Smooth muscle cell (in vitro differentiated cells): ENCODE measurements at regions not wholly inside any gene's neighbourhood (a gene's known extent, or its start where the extent isn't known, plus 50 kb on each side); places are given as distances from the start of the nearest gene placed in this dataset.

Experiments used
- DNase-seq: peaks from one replicate; lab custom pipeline; 2025; ENCODE audit not compliant: unreplicated experiment; lab: John Stamatoyannopoulos, UW
- H2AFZ ChIP-seq: fragments of 200-600 bp; sonication (generic); 2 replicates; pipeline ENCODE4 v1.6.0; 2016; ENCODE audit warnings: antibody characterized with exemption, low read depth, mild to moderate bottlenecking
- H3F3A ChIP-seq: fragments of 200-600 bp; sonication (generic); 2 replicates; pipeline ENCODE4 v1.6.0; 2017; ENCODE audit warnings: antibody characterized with exemption, low read depth
- H3K27ac ChIP-seq: fragments of 200-600 bp; sonication (generic); 2 replicates; pipeline ENCODE4 v1.5.1; 2016; ENCODE audit warnings: low read depth, mild to moderate bottlenecking
- H3K27me3 ChIP-seq: fragments of 200-600 bp; sonication (generic); 2 replicates; pipeline ENCODE4 v1.6.1; 2016; ENCODE audit warnings: low read depth, mild to moderate bottlenecking
- H3K36me3 ChIP-seq: fragments of 200-600 bp; sonication (generic); 2 replicates; pipeline ENCODE4 v1.5.1; 2016; ENCODE audit warnings: low read depth
- H3K4me1 ChIP-seq: fragments of 200-600 bp; sonication (generic); 2 replicates; pipeline ENCODE4 v1.5.1; 2016; ENCODE audit warnings: low read depth
- H3K4me2 ChIP-seq: fragments of 200-600 bp; sonication (generic); 2 replicates; pipeline ENCODE4 v1.6.0; 2016; ENCODE audit warnings: mild to moderate bottlenecking
- H3K4me3 ChIP-seq: fragments of 200-600 bp; sonication (generic); 2 replicates; pipeline ENCODE4 v1.5.1; 2016; ENCODE audit warnings: mild to moderate bottlenecking
- H3K79me2 ChIP-seq: fragments of 200-600 bp; sonication (generic); 2 replicates; pipeline ENCODE4 v1.6.0; 2016; ENCODE audit warnings: low read depth, mild to moderate bottlenecking
- H3K9ac ChIP-seq: fragments of 200-600 bp; sonication (generic); 2 replicates; pipeline ENCODE4 v1.6.0; 2016; ENCODE audit warnings: low read depth
- H3K9me3 ChIP-seq: fragments of 200-600 bp; sonication (generic); replicated peaks from 2 replicates; pipeline ENCODE4 v1.5.1; 2016; ENCODE audit warnings: low read depth
- H4K20me1 ChIP-seq: fragments of 200-600 bp; sonication (generic); 2 replicates; pipeline ENCODE4 v1.6.0; 2016; ENCODE audit warnings: low read depth
- CTCF ChIP-seq: fragments of 200-600 bp; sonication (generic); IDR thresholded peaks from 2 replicates; pipeline ENCODE4 v1.5.1; 2017; ENCODE audit warnings: borderline replicate concordance, mild to moderate bottlenecking, antibody characterized with exemption; ENCODE audit not compliant: insufficient read depth, poor library complexity, severe bottlenecking
- WGBS: methylation state at CpG from one replicate; pipeline ENCODE4 v1.1.7; 2016; ENCODE audit warnings: low lambda C conversion rate; 5-methylcytosine and 5-hydroxymethylcytosine counted together

GRCh38 chr1:34363447-34363846 is 186.7 kb downstream of the C1orf94 start:
- H3K9me3 ChIP-seq, result no peaks in the 10 kb centered on the region
- no peak overlapping the region for H3K4me2 ChIP-seq
- H2AFZ ChIP-seq, result no peak overlapping the region
- H3K4me3 ChIP-seq, result no peak overlapping the region
- no peak for DNase-seq
- H4K20me1 ChIP-seq, result no peaks in the 10 kb centered on the region
- no peak for TF ChIP-seq CTCF
- no peaks in the 10 kb centered on the region for H3K79me2 ChIP-seq
- H3F3A ChIP-seq, result no peaks in the 10 kb centered on the region
- H3K36me3 ChIP-seq, result no peaks in the 10 kb centered on the region
- H3K4me1 ChIP-seq, result no peaks in the 10 kb centered on the region
- no peak overlapping the region for H3K27ac ChIP-seq
- peaks cover 3% of the 10 kb centered on the region for H3K27me3 ChIP-seq
- H3K9ac ChIP-seq, result no peak overlapping the region

- DNase-seq, result no peak
- Histone ChIP-seq H3K4me3 (no peak overlapping the region), H4K20me1 (no peaks in the 10 kb centered on the region), H3K27me3 (peaks cover 3% of the 10 kb centered on the region), H3K9ac (no peak overlapping the region), H3K4me2 (no peak overlapping the region), H3K4me1 (no peaks in the 10 kb centered on the region), H3K9me3 (no peaks in the 10 kb centered on the region), H2AFZ (no peak overlapping the region), H3F3A (no peaks in the 10 kb centered on the region), H3K79me2 (no peaks in the 10 kb centered on the region), H3K36me3 (no peaks in the 10 kb centered on the region), H3K27ac (no peak overlapping the region)
- 76% methylated on average over 4 of the region's 4 CpGs for WGBS
- no peak for TF ChIP-seq CTCF
These were observed 187.2 kb downstream of the C1orf94 start for GRCh38 chr1:34363915-34364314.

GRCh38 chr1:34364376-34364775 is 187.7 kb downstream of the C1orf94 start:
- no peaks in the 10 kb centered on the region for H3K4me1 ChIP-seq
- TF ChIP-seq CTCF, result no peak
- H3K27me3 ChIP-seq, result peaks cover 3% of the 10 kb centered on the region
- H4K20me1 ChIP-seq, result no peaks in the 10 kb centered on the region
- no peak overlapping the region for H3K4me2 ChIP-seq
- no peaks in the 10 kb centered on the region for H3K9me3 ChIP-seq
- no peak for DNase-seq
- H3K36me3 ChIP-seq, result no peaks in the 10 kb centered on the region
- H3K79me2 ChIP-seq, result no peaks in the 10 kb centered on the region
- H3K27ac ChIP-seq, result no peak overlapping the region
- no peak overlapping the region for H3K4me3 ChIP-seq
- no peaks in the 10 kb centered on the region for H3F3A ChIP-seq
- no peak overlapping the region for H3K9ac ChIP-seq
- 84% methylated on average over 4 of the region's 4 CpGs for WGBS
- H2AFZ ChIP-seq, result no peak overlapping the region

- Histone ChIP-seq H3K36me3 (no peaks in the 10 kb centered on the region), H4K20me1 (no peaks in the 10 kb centered on the region), H3K4me3 (no peak overlapping the region), H3K9me3 (no peaks in the 10 kb centered on the region), H3K4me2 (no peak overlapping the region), H3F3A (no peaks in the 10 kb centered on the region), H2AFZ (no peak overlapping the region), H3K79me2 (no peaks in the 10 kb centered on the region), H3K27ac (no peak overlapping the region), H3K9ac (no peak overlapping the region), H3K27me3 (peaks cover 3% of the 10 kb centered on the region), H3K4me1 (no peaks in the 10 kb centered on the region)
- WGBS, result 53% methylated on average over 1 of the region's 1 CpG
- TF ChIP-seq CTCF, result no peak
- DNase-seq, result no peak
These were observed 188.6 kb downstream of the C1orf94 start for GRCh38 chr1:34365295-34365694.
